Activated CD4-positive, alpha-beta T cell treated with anti-CD3 and anti-CD28 coated beads, Interleukin-2, amount 10 ng/mL, durations not matched to agents 7 days and 5 days (primary cell): ENCODE measurements at regions not wholly inside any gene's neighbourhood (a gene's known extent, or its start where the extent isn't known, plus 50 kb on each side); places are given as distances from the start of the nearest gene placed in this dataset.

Source experiments
- CTCF ChIA-PET: fragments of 350-600 bp; sonication (Branson Sonifier 250); formaldehyde crosslinking; loops from one replicate; lab custom pipeline; 2021; ENCODE audit warnings: antibody characterized with exemption; lab: Charles Lee
- POLR2A ChIA-PET: fragments of 350-600 bp; sonication (Branson Sonifier 250); formaldehyde crosslinking; loops from one replicate; lab custom pipeline; 2021; ENCODE audit warnings: antibody characterized with exemption; lab: Charles Lee
- DNase-seq: peaks from one replicate; pipeline ENCODE4 v3.0.0-alpha.2; 2020
- H3K27ac Mint-ChIP-seq: one replicate; pipeline ENCODE4 v1.8.0; 2021; ENCODE audit warnings: mild to moderate bottlenecking, moderate library complexity, mixed read lengths
- H3K27me3 Mint-ChIP-seq: one replicate; pipeline ENCODE4 v1.8.0; 2021; ENCODE audit warnings: mixed read lengths
- H3K36me3 Mint-ChIP-seq: one replicate; pipeline ENCODE4 v1.8.0; 2021; ENCODE audit warnings: low read depth, mixed read lengths
- H3K4me1 Mint-ChIP-seq: one replicate; pipeline ENCODE4 v1.8.0; 2021; ENCODE audit warnings: mixed read lengths
- H3K4me3 Mint-ChIP-seq: one replicate; pipeline ENCODE4 v1.8.0; 2021; ENCODE audit warnings: mild to moderate bottlenecking, moderate library complexity, mixed read lengths
- H3K9me3 Mint-ChIP-seq: one replicate; pipeline ENCODE4 v1.8.0; 2021; ENCODE audit warnings: mixed read lengths

GRCh38 chr9:2469681-2470221 is 151.8 kb upstream of the VLDLR start:
- H3K27ac Mint-ChIP-seq = no peak overlapping the region
- no peaks in the 10 kb centered on the region for H3K9me3 Mint-ChIP-seq
- DNase-seq = peak; percentile 6
- H3K27me3 Mint-ChIP-seq = peaks cover 8% of the 10 kb centered on the region
- H3K36me3 Mint-ChIP-seq = no peaks in the 10 kb centered on the region
- POLR2A ChIA-PET = no interaction called here
- no peak overlapping the region for H3K4me3 Mint-ChIP-seq
- CTCF ChIA-PET = no interaction called here
- H3K4me1 Mint-ChIP-seq = no peaks in the 10 kb centered on the region

GRCh38 chr9:2473681-2474080 is 147.9 kb upstream of the VLDLR start:
- Mint-ChIP-seq H3K4me3 (no peak overlapping the region), H3K27me3 (peaks cover 11% of the 10 kb centered on the region), H3K4me1 (no peaks in the 10 kb centered on the region), H3K36me3 (no peaks in the 10 kb centered on the region), H3K9me3 (no peaks in the 10 kb centered on the region), H3K27ac (no peak overlapping the region)
- DNase-seq = no peak
- CTCF ChIA-PET = no interaction called here
- POLR2A ChIA-PET = no interaction called here

GRCh38 chr9:2477755-2478154 is 143.8 kb upstream of the VLDLR start:
- ChIA-PET POLR2A (no interaction called here), CTCF (no interaction called here)
- H3K36me3 Mint-ChIP-seq = no peaks in the 10 kb centered on the region
- no peak for DNase-seq
- H3K27me3 Mint-ChIP-seq = peaks cover 8% of the 10 kb centered on the region
- no peak overlapping the region for H3K27ac Mint-ChIP-seq
- no peaks in the 10 kb centered on the region for H3K9me3 Mint-ChIP-seq
- no peak overlapping the region for H3K4me3 Mint-ChIP-seq
- H3K4me1 Mint-ChIP-seq = no peaks in the 10 kb centered on the region

- Mint-ChIP-seq H3K27me3 (peaks cover 8% of the 10 kb centered on the region), H3K9me3 (no peaks in the 10 kb centered on the region), H3K27ac (no peak overlapping the region), H3K36me3 (no peaks in the 10 kb centered on the region), H3K4me1 (no peaks in the 10 kb centered on the region), H3K4me3 (no peak overlapping the region)
- DNase-seq = no peak
- CTCF ChIA-PET = no interaction called here
- POLR2A ChIA-PET = no interaction called here
Observed at GRCh38 chr9:2478421-2478820, 143.2 kb upstream of the VLDLR start.

GRCh38 chr9:2479056-2479565 is 142.5 kb upstream of the VLDLR start:
- ChIA-PET POLR2A (no interaction called here), CTCF (no interaction called here)
- Mint-ChIP-seq H3K9me3 (no peaks in the 10 kb centered on the region), H3K36me3 (no peaks in the 10 kb centered on the region), H3K4me3 (no peak overlapping the region), H3K27ac (peak overlapping the region; percentile 6), H3K4me1 (no peaks in the 10 kb centered on the region), H3K27me3 (peaks cover 10% of the 10 kb centered on the region)
- no peak for DNase-seq

GRCh38 chr9:2480255-2480837 is 141.2 kb upstream of the VLDLR start:
- POLR2A ChIA-PET = no interaction called here
- H3K4me1 Mint-ChIP-seq = no peaks in the 10 kb centered on the region
- no peak for DNase-seq
- no peaks in the 10 kb centered on the region for H3K36me3 Mint-ChIP-seq
- no peak overlapping the region for H3K4me3 Mint-ChIP-seq
- peaks cover 6% of the 10 kb centered on the region for H3K27me3 Mint-ChIP-seq
- CTCF ChIA-PET = no interaction called here
- H3K27ac Mint-ChIP-seq = no peak overlapping the region
- no peaks in the 10 kb centered on the region for H3K9me3 Mint-ChIP-seq

- H3K36me3 Mint-ChIP-seq = no peaks in the 10 kb centered on the region
- POLR2A ChIA-PET = no interaction called here
- H3K4me1 Mint-ChIP-seq = no peaks in the 10 kb centered on the region
- peaks cover 4% of the 10 kb centered on the region for H3K27me3 Mint-ChIP-seq
- H3K27ac Mint-ChIP-seq = no peak overlapping the region
- DNase-seq = no peak
- no peaks in the 10 kb centered on the region for H3K9me3 Mint-ChIP-seq
- H3K4me3 Mint-ChIP-seq = no peak overlapping the region
- CTCF ChIA-PET = no interaction called here
Observed at GRCh38 chr9:2481216-2481615, 140.4 kb upstream of the VLDLR start.

- Mint-ChIP-seq H3K27ac (no peak overlapping the region), H3K4me1 (no peaks in the 10 kb centered on the region), H3K4me3 (no peak overlapping the region), H3K36me3 (no peaks in the 10 kb centered on the region), H3K9me3 (no peaks in the 10 kb centered on the region), H3K27me3 (peaks cover 5% of the 10 kb centered on the region)
- CTCF ChIA-PET = no interaction called here
- no peak for DNase-seq
- POLR2A ChIA-PET = no interaction called here
Observed at GRCh38 chr9:2486988-2487387, 134.6 kb upstream of the VLDLR start.

- Mint-ChIP-seq H3K27me3 (peaks cover 3% of the 10 kb centered on the region), H3K36me3 (no peaks in the 10 kb centered on the region), H3K4me3 (no peak overlapping the region), H3K9me3 (no peaks in the 10 kb centered on the region), H3K4me1 (no peaks in the 10 kb centered on the region), H3K27ac (no peak overlapping the region)
- CTCF ChIA-PET = interaction anchor here (1.4 kb wide), 1 partner anchor 15 kb away, joined by 3 read pairs; no protein-coding TSS in a partner anchor
- DNase-seq = no peak
- POLR2A ChIA-PET = no interaction called here
Observed at GRCh38 chr9:2489838-2490314, 131.7 kb upstream of the VLDLR start.

GRCh38 chr9:2492161-2492560 is 129.4 kb upstream of the VLDLR start:
- ChIA-PET POLR2A (no interaction called here), CTCF (no interaction called here)
- H3K36me3 Mint-ChIP-seq = no peaks in the 10 kb centered on the region
- H3K4me1 Mint-ChIP-seq = no peaks in the 10 kb centered on the region
- DNase-seq = no peak
- H3K27me3 Mint-ChIP-seq = peaks cover 2% of the 10 kb centered on the region
- H3K4me3 Mint-ChIP-seq = no peak overlapping the region
- no peak overlapping the region for H3K27ac Mint-ChIP-seq
- no peaks in the 10 kb centered on the region for H3K9me3 Mint-ChIP-seq

- H3K36me3 Mint-ChIP-seq = no peaks in the 10 kb centered on the region
- no peak for DNase-seq
- H3K9me3 Mint-ChIP-seq = no peaks in the 10 kb centered on the region
- ChIA-PET POLR2A (no interaction called here), CTCF (no interaction called here)
- no peaks in the 10 kb centered on the region for H3K4me1 Mint-ChIP-seq
- no peak overlapping the region for H3K27ac Mint-ChIP-seq
- no peak overlapping the region for H3K4me3 Mint-ChIP-seq
- H3K27me3 Mint-ChIP-seq = no peaks in the 10 kb centered on the region
Observed at GRCh38 chr9:2493109-2493508, 128.5 kb upstream of the VLDLR start.

- CTCF ChIA-PET = no interaction called here
- DNase-seq = no peak
- H3K4me3 Mint-ChIP-seq = no peak overlapping the region
- no peaks in the 10 kb centered on the region for H3K27me3 Mint-ChIP-seq
- H3K36me3 Mint-ChIP-seq = no peaks in the 10 kb centered on the region
- H3K9me3 Mint-ChIP-seq = no peaks in the 10 kb centered on the region
- POLR2A ChIA-PET = no interaction called here
- H3K27ac Mint-ChIP-seq = no peak overlapping the region
- H3K4me1 Mint-ChIP-seq = no peaks in the 10 kb centered on the region
Observed at GRCh38 chr9:2493529-2493928, 128.1 kb upstream of the VLDLR start.

GRCh38 chr9:2494562-2494961 is 127.0 kb upstream of the VLDLR start:
- H3K36me3 Mint-ChIP-seq = no peaks in the 10 kb centered on the region
- POLR2A ChIA-PET = no interaction called here
- no peak for DNase-seq
- no peak overlapping the region for H3K27ac Mint-ChIP-seq
- no peak overlapping the region for H3K4me3 Mint-ChIP-seq
- H3K4me1 Mint-ChIP-seq = no peaks in the 10 kb centered on the region
- no peaks in the 10 kb centered on the region for H3K9me3 Mint-ChIP-seq
- CTCF ChIA-PET = no interaction called here
- H3K27me3 Mint-ChIP-seq = no peaks in the 10 kb centered on the region
